ENCODE measurements at regions not wholly inside any gene's neighbourhood (a gene's known extent, or its start where the extent isn't known, plus 50 kb on each side); places are given as distances from the start of the nearest gene placed in this dataset.

GRCh38 chr1:238018214-238018613, 127.5 kb upstream of the ZP4 start:
- TF ChIP-seq CTCF (IDR thresholded peaks at IDR 0.05) (no peak), EP300 (IDR thresholded peaks at IDR 0.05) (no peak), POLR2A (IDR thresholded peaks at IDR 0.05) (no peak), POLR2AphosphoS5 (IDR thresholded peaks at IDR 0.05) (no peak)

All from upper lobe of left lung (tissue), 4 donors.